ENCODE measurements at regions not wholly inside any gene's neighbourhood (a gene's known extent, or its start where the extent isn't known, plus 50 kb on each side); places are given as distances from the start of the nearest gene placed in this dataset.
"Not testable (repeated sequence)": the region's sequence is repeated elsewhere in the genome, so short reads cannot be mapped to it uniquely, and the experiment has no call there.

- no peak for DNase-seq (ENCODE audit: low spot score)
These were observed 66.2 kb upstream of the SMAD6 start for GRCh38 chr15:66635817-66636216.

- not testable (repeated sequence) for DNase-seq (ENCODE audit: low spot score)
These were observed 65.0 kb upstream of the SMAD6 start for GRCh38 chr15:66637044-66637443.

DNA sequence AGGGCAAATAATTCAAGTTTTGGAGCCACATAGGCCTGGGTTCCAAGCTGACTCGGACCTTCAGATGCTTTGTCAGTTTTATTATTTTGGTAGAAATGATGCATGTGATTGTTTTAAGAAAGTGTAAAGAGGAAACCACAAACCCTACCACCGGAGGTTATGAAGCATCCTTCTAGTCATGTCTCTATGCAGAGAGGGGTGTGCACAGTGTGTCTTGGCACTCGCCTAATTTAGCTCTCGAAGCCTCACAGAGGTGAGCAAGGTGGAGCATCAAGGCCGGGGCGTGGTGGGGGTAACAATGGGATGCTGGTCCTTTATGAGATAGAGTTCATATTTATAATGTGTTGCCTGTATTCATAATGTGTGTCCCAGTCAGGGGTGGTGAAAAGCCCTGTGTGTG lies 63.7 kb upstream of the SMAD6 start:
- no peak for DNase-seq (ENCODE audit: low spot score)

DNA sequence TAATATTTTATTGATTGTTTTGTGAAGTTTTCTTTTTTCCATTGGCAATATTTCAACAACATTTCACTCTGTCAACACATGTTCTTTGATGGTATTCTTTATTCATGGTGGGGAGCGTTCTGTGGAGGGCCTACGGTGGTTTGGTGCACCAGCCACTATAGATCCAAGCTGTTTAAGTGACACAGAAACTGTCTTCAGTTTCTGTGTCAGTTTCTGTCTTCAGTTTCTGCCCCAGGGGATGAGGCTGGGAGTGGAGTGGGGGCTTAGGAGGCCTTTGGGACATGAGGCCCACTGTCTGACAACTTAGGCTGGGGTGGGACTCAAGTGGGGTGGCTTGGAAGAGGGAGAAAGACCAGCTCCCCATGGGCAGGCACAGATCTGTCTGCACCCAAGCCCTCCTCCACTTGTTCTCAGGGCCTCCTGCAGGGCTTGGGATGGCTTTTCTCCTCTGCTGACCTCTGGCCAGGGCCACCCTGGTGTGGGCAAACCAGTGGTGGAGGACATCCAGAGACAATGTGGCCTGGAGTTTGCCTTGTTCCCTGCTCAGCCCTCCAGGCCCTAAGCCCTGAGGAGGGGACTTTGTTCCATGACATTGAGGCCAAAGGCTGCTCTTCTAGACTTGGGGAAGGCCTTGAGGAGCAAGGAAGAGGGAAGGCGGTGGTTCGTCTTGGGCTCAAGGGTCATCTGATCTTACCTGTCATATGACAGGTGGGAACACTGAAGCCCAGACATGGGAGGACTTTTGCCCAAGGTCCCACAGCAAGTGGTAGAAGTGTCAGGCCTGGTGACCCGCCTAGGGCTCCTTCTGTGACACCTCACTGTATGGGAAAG lies 60.3 kb upstream of the SMAD6 start:
- no peak for DNase-seq (ENCODE audit: low spot score)

GRCh38 chr15:66642514-66642913 lies 59.5 kb upstream of the SMAD6 start:
- no peak for DNase-seq (ENCODE audit: low spot score)

GRCh38 chr15:66643033-66643432 lies 59.0 kb upstream of the SMAD6 start:
- DNase-seq (ENCODE audit: low spot score): no peak

DNA sequence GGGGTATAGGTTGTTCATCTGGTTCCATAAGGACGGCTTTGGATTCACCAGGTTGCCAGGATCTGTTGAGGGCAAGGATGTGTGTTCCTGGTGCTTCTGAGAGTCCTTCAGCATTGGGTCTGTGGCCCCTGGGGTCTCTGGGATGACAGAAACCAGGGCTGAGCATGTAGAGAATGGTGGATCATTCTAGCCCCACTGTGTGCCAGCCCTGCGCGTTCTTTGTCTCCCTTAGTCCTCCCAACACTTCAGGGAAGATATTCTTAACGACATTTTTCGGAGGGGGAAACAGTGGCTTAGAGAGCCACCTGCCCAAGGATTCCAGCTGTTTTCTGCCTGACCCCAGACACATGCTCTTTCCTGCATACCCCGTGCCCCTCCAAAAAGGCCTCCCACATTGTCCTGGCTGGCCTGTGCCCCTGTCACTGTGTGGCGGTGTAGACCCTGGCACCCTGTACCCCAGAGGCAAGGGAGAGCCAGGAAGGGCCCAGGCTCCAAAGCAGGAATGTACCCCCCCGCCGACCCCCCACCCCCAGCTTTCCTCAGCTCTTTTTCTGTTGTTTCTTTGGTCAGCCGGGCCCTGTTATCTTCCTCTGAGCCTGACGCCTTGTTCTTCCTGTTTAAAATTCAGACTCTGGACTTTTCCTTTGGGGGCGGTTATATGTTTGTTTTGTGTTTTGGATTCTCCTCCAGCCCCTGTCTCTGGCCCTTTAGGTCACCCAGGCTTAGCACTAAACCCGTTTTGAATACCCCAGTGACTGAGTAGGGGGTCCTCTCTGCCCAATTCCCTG lies 57.8 kb upstream of the SMAD6 start:
- peak; percentile 55 for DNase-seq (ENCODE audit: low spot score)

DNA sequence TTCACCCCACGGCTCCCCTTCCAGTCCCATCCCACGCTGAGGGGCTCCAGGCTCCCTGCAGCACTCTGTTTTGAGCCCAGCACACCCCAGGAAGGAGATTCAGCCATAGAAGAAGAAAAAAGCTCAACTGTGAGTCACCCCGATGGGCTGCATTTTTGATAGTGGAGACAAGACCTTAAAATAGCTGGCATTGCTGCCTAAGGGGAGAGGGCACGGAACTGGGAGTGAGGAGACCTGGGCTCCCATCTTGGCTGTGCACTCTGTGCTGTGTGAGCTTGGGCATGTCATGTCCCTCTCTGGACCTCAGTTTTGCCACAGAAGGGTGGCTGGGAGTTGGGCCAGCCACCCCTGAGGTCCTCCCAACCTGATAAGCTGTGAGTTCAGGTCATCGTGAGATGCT lies 57.2 kb upstream of the SMAD6 start:
- peak; percentile 73 for DNase-seq (ENCODE audit: low spot score)

DNA sequence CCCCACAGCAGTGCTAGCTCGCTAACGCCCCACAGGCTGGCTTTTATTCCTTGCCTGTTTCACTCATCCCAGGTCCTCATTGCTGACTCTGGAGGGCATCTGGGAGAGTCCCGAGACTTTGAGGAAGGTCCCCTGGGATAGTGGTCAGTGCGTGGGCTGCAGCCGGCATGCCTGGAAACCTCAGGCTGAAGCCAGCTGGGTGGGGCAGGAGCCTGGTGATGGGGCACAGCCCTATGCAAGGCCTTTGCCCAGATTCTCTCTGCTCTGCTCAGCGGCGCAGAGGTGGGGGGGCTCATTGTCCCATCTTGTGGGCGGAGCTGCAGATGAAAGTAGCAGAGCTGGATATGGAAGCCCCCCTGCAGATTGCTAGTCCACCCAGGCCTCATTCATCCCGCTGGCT lies 55.7 kb upstream of the SMAD6 start:
- DNase-seq (ENCODE audit: low spot score): no peak

GRCh38 chr15:66646799-66647198 lies 55.2 kb upstream of the SMAD6 start:
- peak; percentile 46 for DNase-seq (ENCODE audit: low spot score)

GRCh38 chr15:66647358-66647757 lies 54.7 kb upstream of the SMAD6 start:
- peak; percentile 87 for DNase-seq (ENCODE audit: low spot score)

- DNase-seq (ENCODE audit: low spot score): no peak
These were observed 53.4 kb upstream of the SMAD6 start for GRCh38 chr15:66648588-66648987.

DNA sequence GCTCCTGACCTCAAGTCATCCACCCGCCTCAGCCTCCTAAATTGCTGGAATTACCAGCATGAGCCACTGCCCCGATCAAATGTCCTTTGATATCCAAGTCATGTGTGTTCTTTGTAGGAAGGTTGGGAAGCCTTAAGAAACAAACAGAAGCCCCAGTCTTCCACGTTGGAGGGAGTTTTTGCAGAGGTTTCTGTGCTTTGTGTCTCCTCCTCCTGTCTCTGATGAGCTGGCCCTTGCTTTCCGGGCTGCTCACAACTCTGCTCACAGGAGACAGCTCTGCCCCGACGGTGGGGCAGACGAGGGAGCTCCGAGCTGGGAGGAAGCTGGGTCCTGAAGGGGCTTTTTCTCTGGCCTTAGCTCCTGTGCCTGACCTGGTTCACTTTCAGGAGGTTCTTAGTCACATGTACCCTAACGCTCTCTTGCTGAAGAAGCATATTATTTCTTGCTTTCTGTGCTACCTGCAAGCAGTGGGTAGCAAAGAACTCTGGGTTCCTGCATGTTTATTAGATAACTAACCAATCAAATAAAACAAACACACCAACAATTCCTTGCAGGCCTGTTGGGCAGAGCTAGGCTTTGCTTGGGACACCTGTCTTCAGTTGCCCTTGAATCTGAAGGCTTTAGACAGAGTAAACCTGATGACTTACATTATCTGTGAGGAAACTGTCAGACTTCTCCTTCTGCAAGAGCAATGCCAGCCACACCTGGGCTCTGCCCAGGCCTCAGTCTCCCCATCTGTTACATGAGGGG lies 52.6 kb upstream of the SMAD6 start:
- DNase-seq (ENCODE audit: low spot score): no peak

DNA sequence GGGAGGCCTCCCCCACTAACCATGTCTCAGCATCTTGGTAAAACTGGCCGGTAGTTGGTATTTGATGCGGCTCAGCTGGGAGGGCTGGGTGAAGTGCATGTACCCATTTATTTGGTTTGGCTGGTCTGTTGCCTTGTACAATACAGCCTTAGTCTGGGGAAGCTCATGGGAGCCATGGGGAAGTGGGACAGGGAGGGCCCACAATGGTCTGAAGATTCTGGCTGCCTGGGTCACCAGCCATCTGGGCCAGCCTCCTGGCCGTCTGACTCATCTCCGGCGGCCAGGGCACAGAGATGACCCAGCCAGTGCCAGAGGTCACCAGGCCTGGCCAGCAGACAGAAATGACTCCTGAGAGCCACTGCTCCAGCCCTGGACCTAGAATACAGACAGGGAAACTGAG lies 51.6 kb upstream of the SMAD6 start:
- peak; percentile 73 for DNase-seq (ENCODE audit: low spot score)

GRCh38 chr15:66651198-66651597 lies 50.8 kb upstream of the SMAD6 start:
- no peak for DNase-seq (ENCODE audit: low spot score)

DNA sequence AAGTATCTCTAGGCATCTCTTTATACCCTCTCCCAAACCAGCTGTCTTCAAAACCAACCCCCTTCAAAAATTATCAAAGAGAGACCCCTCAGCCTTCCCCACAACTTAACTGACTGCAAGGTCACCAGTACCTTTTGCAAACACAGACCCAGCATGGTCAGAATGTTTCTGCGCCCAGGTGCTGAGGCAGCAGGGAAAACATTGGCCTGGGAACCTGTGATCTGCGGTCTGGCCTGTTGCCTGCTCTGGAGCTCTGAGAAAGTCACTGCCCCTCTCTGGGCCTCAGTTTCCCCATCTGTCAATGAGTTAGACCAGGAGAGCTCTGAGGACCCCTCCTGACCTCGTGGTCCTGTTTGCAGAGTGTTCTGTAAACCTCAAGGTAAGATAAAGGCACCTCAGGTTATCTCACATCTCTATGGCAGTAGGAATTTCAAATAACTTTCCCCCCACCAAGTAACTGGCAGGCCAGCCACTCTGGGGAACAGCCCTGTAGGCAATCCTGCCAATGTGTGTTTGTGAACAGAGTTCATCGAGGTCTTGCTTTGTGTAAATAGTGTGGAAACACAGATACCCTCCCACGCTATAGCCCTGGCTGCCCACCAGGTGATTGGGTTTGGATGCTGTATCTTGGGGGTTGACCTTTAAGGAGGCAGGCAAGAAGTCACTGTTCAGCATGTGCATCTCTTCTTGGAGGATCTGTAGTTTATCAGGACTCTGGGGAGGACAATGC lies 50.0 kb upstream of the SMAD6 start:
- DNase-seq (ENCODE audit: low spot score): no peak
